ENCODE measurements at regions not wholly inside any gene's neighbourhood (a gene's known extent, or its start where the extent isn't known, plus 50 kb on each side); places are given as distances from the start of the nearest gene placed in this dataset.

DNA sequence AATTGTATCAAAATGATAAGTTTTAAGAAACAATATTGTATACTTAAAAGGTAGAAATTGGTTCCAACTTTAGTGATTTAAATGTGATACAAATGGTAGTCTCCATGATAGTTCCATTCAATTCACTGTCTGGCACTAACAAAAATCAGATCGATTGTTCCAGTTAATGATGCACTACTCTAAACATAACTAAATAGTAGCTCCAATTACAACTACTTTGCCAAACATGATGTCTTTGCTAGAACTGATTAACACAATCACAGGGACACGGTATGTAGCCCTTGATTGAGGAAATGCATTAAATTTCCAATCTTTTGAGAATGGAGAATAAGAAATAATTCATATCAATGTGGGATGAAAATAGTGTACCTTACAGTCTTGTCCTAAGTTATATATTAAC lies 962.4 kb upstream of the GHITM start:
- TF ChIP-seq, protein P1, sequence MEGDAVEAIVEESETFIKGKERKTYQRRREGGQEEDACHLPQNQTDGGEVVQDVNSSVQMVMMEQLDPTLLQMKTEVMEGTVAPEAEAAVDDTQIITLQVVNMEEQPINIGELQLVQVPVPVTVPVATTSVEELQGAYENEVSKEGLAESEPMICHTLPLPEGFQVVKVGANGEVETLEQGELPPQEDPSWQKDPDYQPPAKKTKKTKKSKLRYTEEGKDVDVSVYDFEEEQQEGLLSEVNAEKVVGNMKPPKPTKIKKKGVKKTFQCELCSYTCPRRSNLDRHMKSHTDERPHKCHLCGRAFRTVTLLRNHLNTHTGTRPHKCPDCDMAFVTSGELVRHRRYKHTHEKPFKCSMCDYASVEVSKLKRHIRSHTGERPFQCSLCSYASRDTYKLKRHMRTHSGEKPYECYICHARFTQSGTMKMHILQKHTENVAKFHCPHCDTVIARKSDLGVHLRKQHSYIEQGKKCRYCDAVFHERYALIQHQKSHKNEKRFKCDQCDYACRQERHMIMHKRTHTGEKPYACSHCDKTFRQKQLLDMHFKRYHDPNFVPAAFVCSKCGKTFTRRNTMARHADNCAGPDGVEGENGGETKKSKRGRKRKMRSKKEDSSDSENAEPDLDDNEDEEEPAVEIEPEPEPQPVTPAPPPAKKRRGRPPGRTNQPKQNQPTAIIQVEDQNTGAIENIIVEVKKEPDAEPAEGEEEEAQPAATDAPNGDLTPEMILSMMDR (IDR thresholded peaks at IDR 0.05) = no peak
- TF ChIP-seq POLR2A (IDR thresholded peaks at IDR 0.05) = no peak

Data from prostate gland (tissue), 2 donors.